IMR-90 (cell line): ENCODE measurements at regions not wholly inside any gene's neighbourhood (a gene's known extent, or its start where the extent isn't known, plus 50 kb on each side); places are given as distances from the start of the nearest gene placed in this dataset.

Experiments used
- ATAC-seq: fragments of 200-7000 bp; cut with Tn5 transposase; 2 replicates; pipeline ENCODE4 v1.9.1; 2020; ENCODE audit warnings: low read depth, mild to moderate bottlenecking, moderate library complexity
- BruUV-seq: library from RNA; stranded (reverse); fragments of 400-500 nt; replicated peaks from 2 replicates; lab custom pipeline; 2021; lab: Mats Ljungman, UMichigan
- CTCF ChIA-PET: fragments of 300-600 bp; formaldehyde crosslinking; extraction: SDS; loops from one replicate; lab custom pipeline; 2021; ENCODE audit warnings: antibody characterized with exemption; lab: Yijun Ruan, JAX
- POLR2A ChIA-PET: fragments of 300-600 bp; sonication (Branson Sonifier 250); formaldehyde crosslinking; loops from one replicate; lab custom pipeline; 2022; ENCODE audit warnings: antibody characterized with exemption; ENCODE audit not compliant: unreplicated experiment; lab: Charles Lee
- DNase-seq: peaks from one replicate; pipeline ENCODE4 v3.0.0; 2013
- H2AFZ ChIP-seq: replicated peaks from 2 replicates; pipeline ENCODE3; 2013; ENCODE audit warnings: low read length, mild to moderate bottlenecking; ENCODE audit not compliant: poor library complexity
- H2AK5ac ChIP-seq: 2 replicates; pipeline ENCODE4 v1.6.1; 2013; ENCODE audit warnings: low read depth, low read length, inconsistent platforms
- H2AK9ac ChIP-seq: replicated peaks from 2 replicates; pipeline ENCODE3; 2013; ENCODE audit warnings: mild to moderate bottlenecking, low read depth, low read length, moderate library complexity; ENCODE audit not compliant: poor library complexity
- H2BK120ac ChIP-seq: 2 replicates; pipeline ENCODE4 v1.6.1; 2013; ENCODE audit warnings: low read depth, low read length, inconsistent platforms
- H2BK15ac ChIP-seq: 3 replicates; pipeline ENCODE4 v1.6.1; 2013; ENCODE audit warnings: low read depth, low read length, inconsistent platforms
- H2BK20ac ChIP-seq: 2 replicates; pipeline ENCODE4 v1.6.1; 2013; ENCODE audit warnings: low read depth, mild to moderate bottlenecking, inconsistent platforms, low read length, moderate library complexity
- H2BK5ac ChIP-seq: 2 replicates; pipeline ENCODE4 v1.6.1; 2013; ENCODE audit warnings: mild to moderate bottlenecking, low read depth, low read length, inconsistent platforms; ENCODE audit not compliant: poor library complexity, severe bottlenecking
- H3K14ac ChIP-seq: replicated peaks from 2 replicates; pipeline ENCODE4 v1.6.1; 2013; ENCODE audit warnings: low read depth, low read length, inconsistent platforms
- H3K18ac ChIP-seq: 2 replicates; pipeline ENCODE4 v1.6.1; 2013; ENCODE audit warnings: low read depth, low read length, control low read depth
- H3K23ac ChIP-seq: 2 replicates; pipeline ENCODE4 v1.6.1; 2013; ENCODE audit warnings: low read depth, low read length, inconsistent platforms
- H3K27ac ChIP-seq: 2 replicates; pipeline ENCODE4 v1.5.1; 2013; ENCODE audit warnings: mild to moderate bottlenecking, control low read depth, low read length; ENCODE audit not compliant: insufficient read depth
- H3K27me3 ChIP-seq: 2 replicates; pipeline ENCODE4 v1.6.1; 2013; ENCODE audit warnings: low read length; ENCODE audit not compliant: control insufficient read depth, insufficient read depth
- H3K36me3 ChIP-seq: 2 replicates; pipeline ENCODE4 v1.6.1; 2013; ENCODE audit warnings: low read length, mixed read lengths; ENCODE audit not compliant: control insufficient read depth, insufficient read depth
- H3K4ac ChIP-seq: 2 replicates; pipeline ENCODE4 v1.6.1; 2013; ENCODE audit warnings: low read depth, low read length, inconsistent platforms
- H3K4me1 ChIP-seq: 2 replicates; pipeline ENCODE4 v1.6.1; 2013; ENCODE audit warnings: low read length, mixed read lengths; ENCODE audit not compliant: control insufficient read depth, insufficient read depth
- H3K4me2 ChIP-seq: 2 replicates; pipeline ENCODE4 v1.6.1; 2013; ENCODE audit warnings: low read depth, mild to moderate bottlenecking, control low read depth, low read length, moderate library complexity
- H3K4me3 ChIP-seq: 2 replicates; pipeline ENCODE4 v1.5.1; 2013; ENCODE audit warnings: low read depth, mild to moderate bottlenecking, control low read depth, low read length, moderate library complexity; ENCODE audit not compliant: insufficient read depth
- H3K56ac ChIP-seq: 2 replicates; pipeline ENCODE4 v1.6.1; 2013; ENCODE audit warnings: low read length, inconsistent platforms; ENCODE audit not compliant: insufficient read depth; ENCODE audit errors: extremely low read depth
- H3K79me1 ChIP-seq, 2 experiments: 2 replicates each; pipeline ENCODE4 v1.6.1; 2013; ENCODE audit warnings: low read length in 2 of 2, inconsistent platforms in 1 of 2, low read depth in 1 of 2
- H3K9ac ChIP-seq: 2 replicates; pipeline ENCODE4 v1.6.1; 2013; ENCODE audit warnings: low read depth, low read length, control low read depth
- H3K9me1 ChIP-seq: 2 replicates; pipeline ENCODE4 v1.6.1; 2013; ENCODE audit warnings: low read length, inconsistent platforms; ENCODE audit not compliant: insufficient read depth
- H3K9me3 ChIP-seq: 2 replicates; pipeline ENCODE4 v1.6.1; 2013; ENCODE audit warnings: low read length; ENCODE audit not compliant: control insufficient read depth, insufficient read depth
- H4K20me1 ChIP-seq: 2 replicates; pipeline ENCODE4 v1.6.1; 2013; ENCODE audit warnings: low read length, inconsistent platforms; ENCODE audit not compliant: insufficient read depth
- H4K5ac ChIP-seq: 2 replicates; pipeline ENCODE4 v1.6.1; 2013; ENCODE audit warnings: mild to moderate bottlenecking, low read depth, low read length, control low read depth
- H4K8ac ChIP-seq, 2 experiments: 2 replicates each; pipeline ENCODE4 v1.6.1; 2013; ENCODE audit warnings: low read depth in 2 of 2, low read length in 2 of 2, control low read depth in 1 of 2, inconsistent platforms in 1 of 2
- H4K91ac ChIP-seq: 2 replicates; pipeline ENCODE4 v1.6.1; 2013; ENCODE audit warnings: low read depth, low read length, inconsistent platforms; ENCODE audit not compliant: insufficient read depth
- FOS ChIP-seq: fragments of 150-350 bp; IDR thresholded peaks from 2 replicates; pipeline ENCODE4 v1.6.1; 2016; ENCODE audit warnings: low read depth, low read length
- MAFK ChIP-seq: IDR thresholded peaks from 2 replicates; pipeline ENCODE4 v1.6.1; 2012; ENCODE audit warnings: low read depth, low read length, improper control_type of control experiment
- MAZ ChIP-seq: IDR thresholded peaks from 2 replicates; pipeline ENCODE4 v1.6.1; 2012; ENCODE audit warnings: low read depth, mild to moderate bottlenecking, low read length, improper control_type of control experiment, moderate library complexity, borderline replicate concordance
- NFE2L2 ChIP-seq: fragments of 150-350 bp; IDR thresholded peaks from 2 replicates; pipeline ENCODE4 v1.6.1; 2016; ENCODE audit warnings: low read depth, mild to moderate bottlenecking, low read length
- POLR2A ChIP-seq: IDR thresholded peaks from 2 replicates; pipeline ENCODE4 v1.6.1; 2012; ENCODE audit warnings: mild to moderate bottlenecking, low read depth, low read length
- RCOR1 ChIP-seq: IDR thresholded peaks from 2 replicates; pipeline ENCODE4 v1.6.1; 2012; ENCODE audit warnings: mild to moderate bottlenecking, low read length, improper control_type of control experiment; ENCODE audit not compliant: insufficient replicate concordance
- RFX5 ChIP-seq: IDR thresholded peaks from 2 replicates; pipeline ENCODE4 v1.8.0; 2012; ENCODE audit warnings: low read depth, mild to moderate bottlenecking, low read length, moderate library complexity
- WGBS, 2 experiments: methylation state at CpG; one replicate each; pipeline versions ENCODE4 v1.1.5 to v1.1.7; 2013; ENCODE audit warnings: missing lambda C conversion rate in 2 of 2; ENCODE audit not compliant: insufficient read length in 1 of 2; ENCODE audit errors: extremely low coverage in 2 of 2; 5-methylcytosine and 5-hydroxymethylcytosine counted together
- dilution Hi-C: fragments of 300-500 bp; cut with HindIII; formaldehyde crosslinking; loops from one replicate; pipeline ENCODE4 v1.14.3; 2018; ENCODE audit warnings: low sequenced_read_pairs; ENCODE audit not compliant: unreplicated experiment
- in situ Hi-C: fragments of 300-500 bp; cut with MboI; formaldehyde crosslinking; loops from 3 replicates; pipeline ENCODE4 v1.14.3; 2019; ENCODE audit warnings: low sequenced_read_pairs, inconsistent platforms, mixed read lengths
- intact Hi-C: fragments of 100-400 bp; cut with micrococcal nuclease; formaldehyde crosslinking; loops from 2 replicates; pipeline ENCODE4 v1.10.0; 2022
- TF ChIP-seq, protein P1 (sequence below): fragments of 150-350 bp; IDR thresholded peaks from 2 replicates; pipeline ENCODE4 v1.6.1; 2016; ENCODE audit warnings: low read depth, mild to moderate bottlenecking, low read length, moderate library complexity, borderline replicate concordance
- TF ChIP-seq, protein P2 (sequence below): conservative IDR thresholded peaks from 2 replicates; pipeline ENCODE4 v1.5.1; 2012; ENCODE audit warnings: mild to moderate bottlenecking, low read depth, low read length, improper control_type of control experiment

DNA sequence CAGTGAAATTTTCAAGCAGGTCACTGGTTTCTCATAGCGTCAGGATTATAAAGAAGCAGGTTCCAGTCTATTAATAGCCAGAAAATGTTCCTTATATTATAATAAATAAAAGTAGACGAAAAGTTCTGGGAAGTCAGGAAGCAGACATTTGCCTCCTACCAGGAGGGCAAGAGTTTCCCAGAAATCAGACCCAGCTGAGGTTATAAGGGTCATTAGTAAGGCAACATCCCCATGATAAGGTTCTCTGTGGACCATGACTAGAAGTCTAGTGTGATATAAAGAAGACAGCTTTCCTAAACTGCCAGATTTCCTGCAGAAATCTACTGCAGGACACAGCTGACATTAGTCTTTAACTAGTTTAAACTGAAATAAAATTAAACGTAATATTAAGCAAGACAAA is 210.1 kb upstream of the STK17B start:
- no peak overlapping the region for H3K23ac ChIP-seq
- ChIA-PET POLR2A (no interaction called here), CTCF (no interaction called here)
- no peak overlapping the region for H2BK20ac ChIP-seq
- no peak overlapping the region for H2BK120ac ChIP-seq
- no peak overlapping the region for H4K5ac ChIP-seq
- H2AK5ac ChIP-seq: no peak overlapping the region
- no peak overlapping the region for H3K4me3 ChIP-seq
- H2AFZ ChIP-seq: no peak overlapping the region
- H3K9me1 ChIP-seq: no peaks in the 10 kb centered on the region
- no peak overlapping the region for H3K56ac ChIP-seq
- H4K8ac ChIP-seq: no peak overlapping the region
- ATAC-seq: no peak
- no peak overlapping the region for H2AK9ac ChIP-seq
- H3K4me1 ChIP-seq: no peaks in the 10 kb centered on the region
- H3K4ac ChIP-seq: no peak overlapping the region
- no peak overlapping the region for H2BK5ac ChIP-seq
- H3K27me3 ChIP-seq: no peaks in the 10 kb centered on the region
- no peak overlapping the region for H3K9ac ChIP-seq
- no TSS peak for BruUV-seq
- in situ Hi-C loops: no loop called here
- dilution Hi-C loops: no loop called here
- no peaks in the 10 kb centered on the region for H3K79me1 ChIP-seq
- no peaks in the 10 kb centered on the region for H3K9me3 ChIP-seq
- H3K14ac ChIP-seq: no peak overlapping the region
- H2BK15ac ChIP-seq: no peak overlapping the region
- no CpG with 5 or more reads among the region's 3 CpGs for WGBS, 2 experiments
- no peaks in the 10 kb centered on the region for H4K20me1 ChIP-seq
- H4K91ac ChIP-seq: no peak overlapping the region
- TF ChIP-seq FOS (no peak), MAZ (no peak), RFX5 (no peak), MAFK (no peak), POLR2A (no peak), NFE2L2 (no peak), RCOR1 (no peak)
- TF ChIP-seq, protein P1, sequence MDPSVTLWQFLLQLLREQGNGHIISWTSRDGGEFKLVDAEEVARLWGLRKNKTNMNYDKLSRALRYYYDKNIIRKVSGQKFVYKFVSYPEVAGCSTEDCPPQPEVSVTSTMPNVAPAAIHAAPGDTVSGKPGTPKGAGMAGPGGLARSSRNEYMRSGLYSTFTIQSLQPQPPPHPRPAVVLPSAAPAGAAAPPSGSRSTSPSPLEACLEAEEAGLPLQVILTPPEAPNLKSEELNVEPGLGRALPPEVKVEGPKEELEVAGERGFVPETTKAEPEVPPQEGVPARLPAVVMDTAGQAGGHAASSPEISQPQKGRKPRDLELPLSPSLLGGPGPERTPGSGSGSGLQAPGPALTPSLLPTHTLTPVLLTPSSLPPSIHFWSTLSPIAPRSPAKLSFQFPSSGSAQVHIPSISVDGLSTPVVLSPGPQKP: no peak
- TF ChIP-seq, protein P2, sequence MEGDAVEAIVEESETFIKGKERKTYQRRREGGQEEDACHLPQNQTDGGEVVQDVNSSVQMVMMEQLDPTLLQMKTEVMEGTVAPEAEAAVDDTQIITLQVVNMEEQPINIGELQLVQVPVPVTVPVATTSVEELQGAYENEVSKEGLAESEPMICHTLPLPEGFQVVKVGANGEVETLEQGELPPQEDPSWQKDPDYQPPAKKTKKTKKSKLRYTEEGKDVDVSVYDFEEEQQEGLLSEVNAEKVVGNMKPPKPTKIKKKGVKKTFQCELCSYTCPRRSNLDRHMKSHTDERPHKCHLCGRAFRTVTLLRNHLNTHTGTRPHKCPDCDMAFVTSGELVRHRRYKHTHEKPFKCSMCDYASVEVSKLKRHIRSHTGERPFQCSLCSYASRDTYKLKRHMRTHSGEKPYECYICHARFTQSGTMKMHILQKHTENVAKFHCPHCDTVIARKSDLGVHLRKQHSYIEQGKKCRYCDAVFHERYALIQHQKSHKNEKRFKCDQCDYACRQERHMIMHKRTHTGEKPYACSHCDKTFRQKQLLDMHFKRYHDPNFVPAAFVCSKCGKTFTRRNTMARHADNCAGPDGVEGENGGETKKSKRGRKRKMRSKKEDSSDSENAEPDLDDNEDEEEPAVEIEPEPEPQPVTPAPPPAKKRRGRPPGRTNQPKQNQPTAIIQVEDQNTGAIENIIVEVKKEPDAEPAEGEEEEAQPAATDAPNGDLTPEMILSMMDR: no peak
- DNase-seq: no peak
- H3K18ac ChIP-seq: no peak overlapping the region
- H3K27ac ChIP-seq: no peak overlapping the region
- intact Hi-C loops: no loop called here
- no peak overlapping the region for H3K4me2 ChIP-seq
- no peaks in the 10 kb centered on the region for H3K36me3 ChIP-seq
